MG63 (cell line): ENCODE measurements at regions not wholly inside any gene's neighbourhood (a gene's known extent, or its start where the extent isn't known, plus 50 kb on each side); places are given as distances from the start of the nearest gene placed in this dataset.

Experiments used
- DNase-seq: peaks from one replicate; pipeline ENCODE4 v3.0.0-alpha.2; 2020
- H3K27me3 ChIP-seq: fragments of 250-450 bp; sonication (Bioruptor Pico); 2 replicates; pipeline ENCODE4 v1.5.1; 2020; ENCODE audit warnings: mild to moderate bottlenecking, moderate library complexity
- H3K36me3 ChIP-seq: fragments of 250-450 bp; sonication (Bioruptor Pico); 2 replicates; pipeline ENCODE4 v1.5.1; 2020; ENCODE audit warnings: mild to moderate bottlenecking, moderate library complexity
- H3K4me3 ChIP-seq: fragments of 250-450 bp; sonication (Bioruptor Pico); 2 replicates; pipeline ENCODE4 v1.5.1; 2020; ENCODE audit warnings: mild to moderate bottlenecking, moderate library complexity
- H3K9me3 ChIP-seq: fragments of 250-450 bp; sonication (Bioruptor Pico); 2 replicates; pipeline ENCODE4 v1.5.1; 2020; ENCODE audit warnings: mild to moderate bottlenecking, moderate library complexity

DNA sequence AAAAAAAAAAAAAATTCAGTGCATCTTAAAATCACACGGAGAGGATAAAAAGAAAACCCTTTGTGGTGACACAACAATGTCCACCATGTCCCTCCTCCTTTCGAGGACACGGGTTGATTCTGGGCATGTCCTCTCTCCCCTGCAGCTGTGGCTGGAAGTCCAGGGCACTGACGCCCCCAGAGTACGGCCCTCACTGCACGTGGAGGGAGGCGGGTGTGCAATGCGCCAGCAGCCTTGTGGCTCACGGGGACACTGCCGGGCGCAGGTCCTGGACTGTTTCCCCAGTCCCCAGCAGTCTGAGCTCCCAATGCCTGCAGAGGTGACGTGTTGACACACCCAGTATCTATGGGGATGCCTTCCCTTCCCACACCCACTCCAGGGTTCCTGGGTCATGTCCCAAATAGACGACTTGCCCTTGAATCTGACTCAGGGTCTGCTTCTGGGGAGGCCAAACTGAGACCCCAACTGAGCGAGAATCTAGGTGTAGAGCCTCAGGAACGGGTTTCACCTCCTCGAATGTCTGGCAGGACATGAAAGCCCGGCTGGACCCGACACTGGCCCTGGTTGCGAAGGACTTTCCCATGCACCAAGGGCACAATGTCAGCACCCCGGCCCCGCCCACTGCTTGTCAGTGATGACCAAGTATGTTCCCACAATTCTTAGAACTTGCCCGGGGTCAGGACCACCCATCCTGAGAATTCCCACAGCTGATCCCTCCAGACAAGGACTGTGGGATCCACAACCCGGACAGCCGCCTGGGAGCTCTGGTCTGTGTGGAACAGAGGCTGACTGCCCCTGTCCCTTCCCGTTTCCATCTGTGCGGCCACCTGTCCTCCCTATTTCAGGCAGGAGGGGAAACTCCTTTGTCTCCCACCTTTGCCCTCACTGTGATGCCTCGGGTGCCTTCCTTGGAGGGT lies 425.1 kb upstream of the SULF2 start:
- DNase-seq: no peak
- Histone ChIP-seq H3K4me3 (no peak overlapping the region), H3K27me3 (no peaks in the 10 kb centered on the region), H3K36me3 (no peaks in the 10 kb centered on the region), H3K9me3 (no peaks in the 10 kb centered on the region)

DNA sequence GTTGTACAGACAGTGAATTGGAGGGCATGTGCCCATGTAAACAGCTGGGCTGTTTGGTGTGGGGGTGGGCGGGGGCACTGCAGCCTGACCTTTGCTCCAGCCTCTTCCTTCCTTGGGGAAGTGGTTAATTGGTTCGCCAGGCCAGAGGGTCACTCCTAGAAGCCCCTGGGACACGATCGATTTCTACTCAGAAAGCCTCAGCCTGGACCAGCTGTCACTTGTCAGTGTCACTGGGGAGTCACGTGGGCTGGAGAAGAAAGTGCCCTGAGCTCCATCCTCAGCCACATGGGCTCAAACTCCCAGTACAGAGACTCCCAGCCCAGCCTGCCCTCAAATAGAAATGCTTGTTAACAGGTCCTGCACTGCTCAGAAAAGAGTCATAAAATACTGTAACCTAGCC lies 423.8 kb upstream of the SULF2 start:
- Histone ChIP-seq H3K4me3 (no peak overlapping the region), H3K36me3 (no peaks in the 10 kb centered on the region), H3K27me3 (no peaks in the 10 kb centered on the region), H3K9me3 (no peaks in the 10 kb centered on the region)
- no peak for DNase-seq

GRCh38 chr20:48208176-48208575 lies 422.9 kb upstream of the SULF2 start:
- DNase-seq: no peak
- no peaks in the 10 kb centered on the region for H3K27me3 ChIP-seq

DNA sequence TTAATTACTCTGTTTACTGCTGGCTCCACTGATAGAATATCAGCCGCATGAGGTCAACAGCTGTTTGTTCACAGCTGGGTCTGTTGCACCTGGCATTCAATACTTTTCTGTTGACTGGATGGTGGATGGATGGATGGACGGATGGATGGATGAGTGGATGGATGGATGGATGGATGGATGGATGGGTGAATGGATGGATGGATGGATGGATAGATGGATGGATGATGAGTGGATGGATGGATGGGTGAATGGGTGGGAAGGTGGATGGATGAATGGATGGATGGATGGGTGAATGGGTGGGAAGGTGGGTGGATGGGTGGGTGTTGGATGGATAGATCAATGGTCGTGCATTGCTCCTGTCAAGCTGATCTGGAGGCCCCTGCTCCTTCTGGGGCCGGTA lies 422.2 kb upstream of the SULF2 start:
- Histone ChIP-seq H3K36me3 (no peaks in the 10 kb centered on the region), H3K27me3 (no peaks in the 10 kb centered on the region), H3K9me3 (no peaks in the 10 kb centered on the region), H3K4me3 (no peak overlapping the region)
- DNase-seq: no peak

More at GRCh38 chr20:48208176-48208575, 422.9 kb upstream of the SULF2 start:
- Histone ChIP-seq H3K4me3 (no peak overlapping the region), H3K9me3 (no peaks in the 10 kb centered on the region), H3K36me3 (no peaks in the 10 kb centered on the region)

DNA sequence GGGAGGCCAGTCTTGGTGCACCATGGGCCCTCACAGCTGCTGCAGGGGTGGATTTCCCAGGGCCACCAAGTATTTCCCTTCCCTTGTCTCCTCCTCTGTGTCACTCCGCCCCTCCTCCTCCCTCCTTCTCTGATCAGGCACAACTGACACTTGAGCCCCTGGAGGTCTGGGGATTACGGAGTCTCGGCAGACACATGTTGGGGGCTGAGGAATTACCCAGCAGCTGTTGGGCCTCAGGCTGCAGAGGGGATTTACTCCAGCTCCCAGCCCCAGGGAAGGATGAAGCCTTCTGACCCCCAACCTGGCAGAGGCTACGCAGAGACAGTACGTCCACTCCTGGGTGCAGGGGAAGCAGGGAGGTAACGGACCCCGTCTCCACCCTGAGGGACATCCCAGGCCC lies 420.5 kb upstream of the SULF2 start:
- Histone ChIP-seq H3K9me3 (no peaks in the 10 kb centered on the region), H3K4me3 (no peak overlapping the region), H3K36me3 (no peaks in the 10 kb centered on the region), H3K27me3 (no peaks in the 10 kb centered on the region)
- DNase-seq: no peak

- Histone ChIP-seq H3K4me3 (no peak overlapping the region), H3K27me3 (no peaks in the 10 kb centered on the region), H3K9me3 (no peaks in the 10 kb centered on the region), H3K36me3 (no peaks in the 10 kb centered on the region)
- no peak for DNase-seq
These were observed 420.1 kb upstream of the SULF2 start for GRCh38 chr20:48205281-48205782.

GRCh38 chr20:48204499-48204898 lies 419.2 kb upstream of the SULF2 start:
- Histone ChIP-seq H3K4me3 (no peak overlapping the region), H3K36me3 (no peaks in the 10 kb centered on the region), H3K27me3 (no peaks in the 10 kb centered on the region), H3K9me3 (no peaks in the 10 kb centered on the region)
- no peak for DNase-seq

GRCh38 chr20:48203252-48203651 lies 418.0 kb upstream of the SULF2 start:
- no peak overlapping the region for H3K4me3 ChIP-seq
- no peaks in the 10 kb centered on the region for H3K36me3 ChIP-seq
- no peaks in the 10 kb centered on the region for H3K9me3 ChIP-seq
- H3K27me3 ChIP-seq: no peaks in the 10 kb centered on the region
- no peak for DNase-seq

- H3K27me3 ChIP-seq: no peaks in the 10 kb centered on the region
- DNase-seq: no peak
- no peak overlapping the region for H3K4me3 ChIP-seq
- no peaks in the 10 kb centered on the region for H3K9me3 ChIP-seq
- no peaks in the 10 kb centered on the region for H3K36me3 ChIP-seq
These were observed 417.2 kb upstream of the SULF2 start for GRCh38 chr20:48202334-48203113.

DNA sequence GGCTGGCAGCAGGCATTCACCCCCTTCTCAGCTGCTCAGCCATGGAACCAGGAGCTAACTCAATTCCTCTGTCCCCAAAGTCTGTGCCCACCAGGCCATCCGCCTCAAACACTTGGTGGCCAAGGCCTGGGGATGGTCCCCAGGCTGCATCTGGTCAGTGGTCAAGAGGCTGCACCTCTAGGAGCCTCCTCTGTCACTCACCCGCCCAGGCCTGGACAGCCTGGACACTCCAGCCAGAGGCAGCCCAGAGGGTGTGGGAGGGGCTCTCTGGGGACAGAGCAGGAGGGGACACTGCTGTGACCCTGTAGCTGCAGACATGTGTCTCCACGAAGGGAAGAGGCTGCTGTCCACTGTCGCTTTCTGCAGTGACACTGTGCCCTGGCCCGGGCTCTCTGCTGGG lies 416.6 kb upstream of the SULF2 start:
- Histone ChIP-seq H3K27me3 (no peaks in the 10 kb centered on the region), H3K36me3 (no peaks in the 10 kb centered on the region), H3K4me3 (no peak overlapping the region), H3K9me3 (no peaks in the 10 kb centered on the region)
- DNase-seq: no peak

- Histone ChIP-seq H3K36me3 (no peaks in the 10 kb centered on the region), H3K4me3 (no peak overlapping the region)
These were observed 415.9 kb upstream of the SULF2 start for GRCh38 chr20:48201188-48201587.

GRCh38 chr20:48198929-48199451 lies 413.7 kb upstream of the SULF2 start:
- Histone ChIP-seq H3K36me3 (no peaks in the 10 kb centered on the region), H3K9me3 (no peaks in the 10 kb centered on the region)
- no peak for DNase-seq

More at GRCh38 chr20:48201188-48201587, 415.9 kb upstream of the SULF2 start:
- no peak for DNase-seq
- no peaks in the 10 kb centered on the region for H3K9me3 ChIP-seq
- no peaks in the 10 kb centered on the region for H3K27me3 ChIP-seq

GRCh38 chr20:48197066-48197465 lies 411.8 kb upstream of the SULF2 start:
- no peak for DNase-seq
- Histone ChIP-seq H3K36me3 (no peaks in the 10 kb centered on the region), H3K9me3 (no peaks in the 10 kb centered on the region), H3K27me3 (no peaks in the 10 kb centered on the region), H3K4me3 (no peak overlapping the region)

More at GRCh38 chr20:48198929-48199451, 413.7 kb upstream of the SULF2 start:
- no peaks in the 10 kb centered on the region for H3K27me3 ChIP-seq
- H3K4me3 ChIP-seq: no peak overlapping the region

DNA sequence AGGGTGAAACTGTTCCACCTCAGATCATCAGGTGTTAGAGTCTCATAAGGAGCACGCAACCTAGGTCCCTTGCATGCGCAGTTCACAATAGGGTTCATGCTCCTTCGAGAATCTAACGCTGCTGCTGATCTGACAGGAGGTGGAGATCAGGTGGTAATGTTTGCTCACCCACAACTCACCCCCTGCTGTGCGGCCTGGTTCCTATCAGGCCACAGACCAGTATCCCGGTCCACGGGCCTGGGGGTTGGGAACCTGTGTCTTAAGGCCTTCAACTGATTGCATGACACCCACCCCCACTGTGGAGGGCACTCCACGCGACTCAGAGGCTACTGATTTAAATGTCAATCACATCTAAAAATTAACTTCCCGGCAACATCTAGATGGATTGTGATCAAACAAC lies 411.2 kb upstream of the SULF2 start:
- Histone ChIP-seq H3K27me3 (no peaks in the 10 kb centered on the region), H3K4me3 (no peak overlapping the region), H3K9me3 (no peaks in the 10 kb centered on the region), H3K36me3 (no peaks in the 10 kb centered on the region)
- no peak for DNase-seq

- DNase-seq: no peak
- no peaks in the 10 kb centered on the region for H3K36me3 ChIP-seq
- no peak overlapping the region for H3K4me3 ChIP-seq
- no peaks in the 10 kb centered on the region for H3K9me3 ChIP-seq
- no peaks in the 10 kb centered on the region for H3K27me3 ChIP-seq
These were observed 410.7 kb upstream of the SULF2 start for GRCh38 chr20:48196001-48196400.

GRCh38 chr20:48195121-48195870 lies 410.0 kb upstream of the SULF2 start:
- DNase-seq: no peak
- no peaks in the 10 kb centered on the region for H3K27me3 ChIP-seq
- no peak overlapping the region for H3K4me3 ChIP-seq
- H3K36me3 ChIP-seq: no peaks in the 10 kb centered on the region
- no peaks in the 10 kb centered on the region for H3K9me3 ChIP-seq

- Histone ChIP-seq H3K4me3 (no peak overlapping the region), H3K9me3 (no peaks in the 10 kb centered on the region), H3K27me3 (no peaks in the 10 kb centered on the region), H3K36me3 (no peaks in the 10 kb centered on the region)
- DNase-seq: no peak
These were observed 409.3 kb upstream of the SULF2 start for GRCh38 chr20:48194583-48194982.
